Transverse colon (tissue), 4 donors: ENCODE measurements at regions not wholly inside any gene's neighbourhood (a gene's known extent, or its start where the extent isn't known, plus 50 kb on each side); places are given as distances from the start of the nearest gene placed in this dataset.

Source experiments
- DNase-seq: peaks from one replicate; pipeline ENCODE4 v3.0.0-alpha.2; 2019
- H3K27ac ChIP-seq, 4 donors: fragments of 200-600 bp; sonication (generic); 2 replicates each; pipeline ENCODE4 v1.5.1; 2016 to 2018; ENCODE audit warnings: inconsistent platforms in 4 of 4
- H3K27me3 ChIP-seq: fragments of 200-600 bp; sonication (generic); 2 replicates; pipeline ENCODE4 v1.5.1; 2017; ENCODE audit warnings: inconsistent platforms
- H3K36me3 ChIP-seq, 4 donors: fragments of 200-600 bp; sonication (generic); 2 replicates each; pipeline ENCODE4 v1.5.1; 2017 to 2019; ENCODE audit warnings: inconsistent platforms in 4 of 4
- H3K4me1 ChIP-seq, 4 donors: fragments of 200-600 bp; sonication (generic); 2 replicates each; pipeline ENCODE4 v1.5.1; 2017 to 2020; ENCODE audit warnings: inconsistent platforms in 4 of 4
- H3K4me3 ChIP-seq, 4 donors: fragments of 200-600 bp; sonication (generic); 1 replicate in 1 of 4; 2 replicates in 3 of 4; pipeline versions ENCODE4 v1.5.1 to v1.6.1; 2017 to 2019; ENCODE audit warnings: inconsistent platforms in 4 of 4
- H3K9me3 ChIP-seq, 2 donors: fragments of 200-600 bp; sonication (generic); 2 replicates each; pipeline ENCODE4 v1.5.1; 2017 to 2019; ENCODE audit warnings: inconsistent platforms in 2 of 2
- CTCF ChIP-seq, 5 experiments: fragments of 200-600 bp in 3 of 5; fragments of 450-650 bp in 2 of 5; sonication (generic) in 3 of 5; IDR thresholded peaks; 1 replicate in 2 of 5; 2 replicates in 3 of 5; pipeline ENCODE4 v1.5.1; 2016 to 2017; ENCODE audit warnings: antibody characterized with exemption in 5 of 5, inconsistent platforms in 3 of 5, mild to moderate bottlenecking in 2 of 5, moderate library complexity in 1 of 5
- EP300 ChIP-seq: sonication (generic); formaldehyde crosslinking; IDR thresholded peaks from one replicate; pipeline ENCODE4 v1.6.1; 2017; ENCODE audit warnings: antibody characterized with exemption, low read depth
- POLR2A ChIP-seq: fragments of 450-650 bp; IDR thresholded peaks from one replicate; pipeline ENCODE4 v1.6.1; 2016; ENCODE audit warnings: antibody characterized with exemption, mild to moderate bottlenecking, moderate library complexity
- POLR2AphosphoS5 ChIP-seq, 3 donors: sonication (generic); formaldehyde crosslinking; IDR thresholded peaks; one replicate each; pipeline ENCODE4 v1.6.1; 2016; ENCODE audit warnings: antibody characterized with exemption in 3 of 3
- WGBS, 2 donors: methylation state at CpG; one replicate each; pipeline ENCODE4 v1.1.5; 2018; ENCODE audit warnings: low coverage in 1 of 2; 5-methylcytosine and 5-hydroxymethylcytosine counted together
- in situ Hi-C, 4 donors: fragments of 200-750 bp; cut with MboI; loops; one replicate each; pipeline versions ENCODE4 v1.15.0 to v1.15.1; 2017; ENCODE audit warnings: low sequenced_read_pairs in 3 of 4, low pct_ligation_motif_present in 1 of 4, low pct_unique_long_range_greater_than_20kb in 1 of 4
- intact Hi-C: fragments of 100-400 bp; cut with DNase I; formaldehyde crosslinking; loops from one replicate; pipeline ENCODE4 v1.15.1; 2023; ENCODE audit warnings: low total_unique reads

GRCh38 chr9:16069671-16070454, 517.0 kb downstream of the CCDC171 start:
- no peak for DNase-seq
- WGBS, 2 donors = 49 to 67% methylated on average over 2 to 14 of the region's 14 CpGs
- H3K36me3 ChIP-seq = no peaks in the 10 kb centered on the region
- TF ChIP-seq EP300 (no peak), POLR2A (no peak), POLR2AphosphoS5 (IDR thresholded peaks at IDR 0.05) (no peak), CTCF (IDR thresholded peaks at IDR 0.05) (no peak)
- in situ Hi-C loops (loop anchor here in 1 of 4 donors (25.0 kb wide), 1 partner anchor 108 kb away; no protein-coding TSS in a partner anchor), intact Hi-C loops (no loop called here)
- H3K27me3 ChIP-seq = no peaks in the 10 kb centered on the region
- no peaks in the 10 kb centered on the region for H3K4me1 ChIP-seq
- no peak overlapping the region for H3K4me3 ChIP-seq
- no peak overlapping the region for H3K27ac ChIP-seq
- H3K9me3 ChIP-seq = no peaks in the 10 kb centered on the region

GRCh38 chr9:16070455-16071145, 517.8 kb downstream of the CCDC171 start:
- no peak for DNase-seq
- no peaks in the 10 kb centered on the region for H3K4me1 ChIP-seq
- intact Hi-C loops (no loop called here), in situ Hi-C loops (loop anchor here in 1 of 4 donors (25.0 kb wide), 1 partner anchor 108 kb away; no protein-coding TSS in a partner anchor)
- no peaks in the 10 kb centered on the region for H3K9me3 ChIP-seq
- H3K27me3 ChIP-seq = no peaks in the 10 kb centered on the region
- 67 to 79% methylated on average over 1 to 8 of the region's 8 CpGs for WGBS, 2 donors
- H3K27ac ChIP-seq = no peak overlapping the region
- H3K36me3 ChIP-seq = no peaks in the 10 kb centered on the region
- TF ChIP-seq POLR2A (no peak), EP300 (no peak), POLR2AphosphoS5 (IDR thresholded peaks at IDR 0.05) (no peak), CTCF (IDR thresholded peaks at IDR 0.05) (no peak)
- no peak overlapping the region for H3K4me3 ChIP-seq

- Histone ChIP-seq H3K9me3 (no peaks in the 10 kb centered on the region), H3K27me3 (no peaks in the 10 kb centered on the region), H3K4me1 (no peaks in the 10 kb centered on the region), H3K4me3 (no peak overlapping the region), H3K36me3 (no peaks in the 10 kb centered on the region), H3K27ac (no peak overlapping the region)
- in situ Hi-C loops (loop anchor here in 1 of 4 donors (25.0 kb wide), 1 partner anchor 109 kb away; no protein-coding TSS in a partner anchor), intact Hi-C loops (no loop called here)
- 57 to 77% methylated on average over 1 to 4 of the region's 4 CpGs for WGBS, 2 donors
- TF ChIP-seq CTCF (IDR thresholded peaks at IDR 0.05) = no peak
- no peak for TF ChIP-seq POLR2A
- no peak for TF ChIP-seq EP300
- no peak for TF ChIP-seq POLR2AphosphoS5 (IDR thresholded peaks at IDR 0.05)
- DNase-seq = no peak
These were observed 518.6 kb downstream of the CCDC171 start for GRCh38 chr9:16071400-16071799.

GRCh38 chr9:16074963-16075362, 522.1 kb downstream of the CCDC171 start:
- no peak overlapping the region for H3K27ac ChIP-seq
- DNase-seq = no peak
- H3K27me3 ChIP-seq = no peaks in the 10 kb centered on the region
- 25 to 43% methylated on average over 2 of the region's 2 CpGs for WGBS, 2 donors
- H3K4me1 ChIP-seq = no peaks in the 10 kb centered on the region
- intact Hi-C loops = no loop called here
- in situ Hi-C loops = loop anchor here in 1 of 4 donors (25.0 kb wide), 1 partner anchor 113 kb away; no protein-coding TSS in a partner anchor
- H3K36me3 ChIP-seq = no peaks in the 10 kb centered on the region
- no peak overlapping the region for H3K4me3 ChIP-seq
- TF ChIP-seq POLR2A = no peak
- TF ChIP-seq CTCF (IDR thresholded peaks at IDR 0.05) = no peak
- H3K9me3 ChIP-seq = no peaks in the 10 kb centered on the region
